H1 (cell line): ENCODE measurements at regions not wholly inside any gene's neighbourhood (a gene's known extent, or its start where the extent isn't known, plus 50 kb on each side); places are given as distances from the start of the nearest gene placed in this dataset.

Source experiments
- ASH2L ChIP-seq: fragments of 200-600, 300-600 bp; sonication (generic); IDR thresholded peaks from one replicate; pipeline ENCODE4 v1.7.1; 2017; ENCODE audit warnings: low read length
- CBX5 ChIP-seq: fragments of 300-800, 300-1000 bp; sonication (generic); IDR thresholded peaks from 2 replicates; pipeline ENCODE4 v1.7.1; 2016; ENCODE audit warnings: antibody characterized with exemption, low read length, low read depth
- CEBPB ChIP-seq: IDR thresholded peaks from 2 replicates; pipeline ENCODE4 v1.6.1; 2012; ENCODE audit warnings: low read depth, low read length
- EZH2 ChIP-seq: fragments of 200-600 bp; sonication (generic); IDR thresholded peaks from 2 replicates; pipeline ENCODE4 v1.7.1; 2012; ENCODE audit warnings: low read depth, mild to moderate bottlenecking, moderate library complexity, low read length, inconsistent platforms; ENCODE audit not compliant: severe bottlenecking
- SIX5 ChIP-seq: IDR thresholded peaks from 2 replicates; pipeline ENCODE4 v1.6.1; 2011; ENCODE audit warnings: mild to moderate bottlenecking, low read depth, low read length
- SP4 ChIP-seq: IDR thresholded peaks from 2 replicates; pipeline ENCODE4 v1.6.1; 2012; ENCODE audit warnings: low read length, inconsistent platforms
- TF ChIP-seq, protein P1 (sequence below): fragments of 300-600 bp; sonication (generic); IDR thresholded peaks from 2 replicates; pipeline ENCODE4 v1.7.1; 2012; ENCODE audit warnings: low read length, moderate library complexity, mild to moderate bottlenecking, inconsistent platforms; ENCODE audit not compliant: insufficient replicate concordance

DNA sequence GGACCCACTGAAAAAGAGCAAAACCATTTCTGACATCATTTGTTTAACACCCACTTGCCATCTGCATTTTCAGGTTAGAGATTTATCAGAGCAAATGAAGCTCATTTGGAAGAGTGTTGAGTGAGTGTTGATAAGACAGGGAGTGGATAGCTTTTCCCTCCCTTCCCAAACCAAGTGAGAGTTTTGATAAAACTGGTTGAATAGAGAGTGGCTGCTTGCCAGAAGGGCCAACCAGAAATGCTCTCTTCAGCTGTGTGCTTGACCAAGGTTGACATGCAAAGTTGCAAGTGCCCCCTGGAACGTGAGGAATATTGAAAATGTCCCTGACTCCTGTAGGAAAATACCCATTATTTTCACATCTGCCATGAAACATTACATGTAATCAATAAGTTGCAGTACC, 1487.0 kb upstream of the FLRT2 start (continued):
- TF ChIP-seq, protein P1, sequence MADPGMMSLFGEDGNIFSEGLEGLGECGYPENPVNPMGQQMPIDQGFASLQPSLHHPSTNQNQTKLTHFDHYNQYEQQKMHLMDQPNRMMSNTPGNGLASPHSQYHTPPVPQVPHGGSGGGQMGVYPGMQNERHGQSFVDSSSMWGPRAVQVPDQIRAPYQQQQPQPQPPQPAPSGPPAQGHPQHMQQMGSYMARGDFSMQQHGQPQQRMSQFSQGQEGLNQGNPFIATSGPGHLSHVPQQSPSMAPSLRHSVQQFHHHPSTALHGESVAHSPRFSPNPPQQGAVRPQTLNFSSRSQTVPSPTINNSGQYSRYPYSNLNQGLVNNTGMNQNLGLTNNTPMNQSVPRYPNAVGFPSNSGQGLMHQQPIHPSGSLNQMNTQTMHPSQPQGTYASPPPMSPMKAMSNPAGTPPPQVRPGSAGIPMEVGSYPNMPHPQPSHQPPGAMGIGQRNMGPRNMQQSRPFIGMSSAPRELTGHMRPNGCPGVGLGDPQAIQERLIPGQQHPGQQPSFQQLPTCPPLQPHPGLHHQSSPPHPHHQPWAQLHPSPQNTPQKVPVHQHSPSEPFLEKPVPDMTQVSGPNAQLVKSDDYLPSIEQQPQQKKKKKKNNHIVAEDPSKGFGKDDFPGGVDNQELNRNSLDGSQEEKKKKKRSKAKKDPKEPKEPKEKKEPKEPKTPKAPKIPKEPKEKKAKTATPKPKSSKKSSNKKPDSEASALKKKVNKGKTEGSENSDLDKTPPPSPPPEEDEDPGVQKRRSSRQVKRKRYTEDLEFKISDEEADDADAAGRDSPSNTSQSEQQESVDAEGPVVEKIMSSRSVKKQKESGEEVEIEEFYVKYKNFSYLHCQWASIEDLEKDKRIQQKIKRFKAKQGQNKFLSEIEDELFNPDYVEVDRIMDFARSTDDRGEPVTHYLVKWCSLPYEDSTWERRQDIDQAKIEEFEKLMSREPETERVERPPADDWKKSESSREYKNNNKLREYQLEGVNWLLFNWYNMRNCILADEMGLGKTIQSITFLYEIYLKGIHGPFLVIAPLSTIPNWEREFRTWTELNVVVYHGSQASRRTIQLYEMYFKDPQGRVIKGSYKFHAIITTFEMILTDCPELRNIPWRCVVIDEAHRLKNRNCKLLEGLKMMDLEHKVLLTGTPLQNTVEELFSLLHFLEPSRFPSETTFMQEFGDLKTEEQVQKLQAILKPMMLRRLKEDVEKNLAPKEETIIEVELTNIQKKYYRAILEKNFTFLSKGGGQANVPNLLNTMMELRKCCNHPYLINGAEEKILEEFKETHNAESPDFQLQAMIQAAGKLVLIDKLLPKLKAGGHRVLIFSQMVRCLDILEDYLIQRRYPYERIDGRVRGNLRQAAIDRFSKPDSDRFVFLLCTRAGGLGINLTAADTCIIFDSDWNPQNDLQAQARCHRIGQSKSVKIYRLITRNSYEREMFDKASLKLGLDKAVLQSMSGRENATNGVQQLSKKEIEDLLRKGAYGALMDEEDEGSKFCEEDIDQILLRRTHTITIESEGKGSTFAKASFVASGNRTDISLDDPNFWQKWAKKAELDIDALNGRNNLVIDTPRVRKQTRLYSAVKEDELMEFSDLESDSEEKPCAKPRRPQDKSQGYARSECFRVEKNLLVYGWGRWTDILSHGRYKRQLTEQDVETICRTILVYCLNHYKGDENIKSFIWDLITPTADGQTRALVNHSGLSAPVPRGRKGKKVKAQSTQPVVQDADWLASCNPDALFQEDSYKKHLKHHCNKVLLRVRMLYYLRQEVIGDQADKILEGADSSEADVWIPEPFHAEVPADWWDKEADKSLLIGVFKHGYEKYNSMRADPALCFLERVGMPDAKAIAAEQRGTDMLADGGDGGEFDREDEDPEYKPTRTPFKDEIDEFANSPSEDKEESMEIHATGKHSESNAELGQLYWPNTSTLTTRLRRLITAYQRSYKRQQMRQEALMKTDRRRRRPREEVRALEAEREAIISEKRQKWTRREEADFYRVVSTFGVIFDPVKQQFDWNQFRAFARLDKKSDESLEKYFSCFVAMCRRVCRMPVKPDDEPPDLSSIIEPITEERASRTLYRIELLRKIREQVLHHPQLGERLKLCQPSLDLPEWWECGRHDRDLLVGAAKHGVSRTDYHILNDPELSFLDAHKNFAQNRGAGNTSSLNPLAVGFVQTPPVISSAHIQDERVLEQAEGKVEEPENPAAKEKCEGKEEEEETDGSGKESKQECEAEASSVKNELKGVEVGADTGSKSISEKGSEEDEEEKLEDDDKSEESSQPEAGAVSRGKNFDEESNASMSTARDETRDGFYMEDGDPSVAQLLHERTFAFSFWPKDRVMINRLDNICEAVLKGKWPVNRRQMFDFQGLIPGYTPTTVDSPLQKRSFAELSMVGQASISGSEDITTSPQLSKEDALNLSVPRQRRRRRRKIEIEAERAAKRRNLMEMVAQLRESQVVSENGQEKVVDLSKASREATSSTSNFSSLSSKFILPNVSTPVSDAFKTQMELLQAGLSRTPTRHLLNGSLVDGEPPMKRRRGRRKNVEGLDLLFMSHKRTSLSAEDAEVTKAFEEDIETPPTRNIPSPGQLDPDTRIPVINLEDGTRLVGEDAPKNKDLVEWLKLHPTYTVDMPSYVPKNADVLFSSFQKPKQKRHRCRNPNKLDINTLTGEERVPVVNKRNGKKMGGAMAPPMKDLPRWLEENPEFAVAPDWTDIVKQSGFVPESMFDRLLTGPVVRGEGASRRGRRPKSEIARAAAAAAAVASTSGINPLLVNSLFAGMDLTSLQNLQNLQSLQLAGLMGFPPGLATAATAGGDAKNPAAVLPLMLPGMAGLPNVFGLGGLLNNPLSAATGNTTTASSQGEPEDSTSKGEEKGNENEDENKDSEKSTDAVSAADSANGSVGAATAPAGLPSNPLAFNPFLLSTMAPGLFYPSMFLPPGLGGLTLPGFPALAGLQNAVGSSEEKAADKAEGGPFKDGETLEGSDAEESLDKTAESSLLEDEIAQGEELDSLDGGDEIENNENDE = no peak
- TF ChIP-seq SIX5 (no peak), SP4 (no peak), CEBPB (no peak), CBX5 (no peak), ASH2L (no peak), EZH2 (no peak)
